HFF-Myc (cell line): ENCODE measurements at regions not wholly inside any gene's neighbourhood (a gene's known extent, or its start where the extent isn't known, plus 50 kb on each side); places are given as distances from the start of the nearest gene placed in this dataset.
A peak's percentile ranks its signal among the peaks of the same experiment; 100 is the strongest.

Experiments used
- DNase-seq: peaks from one replicate; pipeline ENCODE4 v3.0.0-alpha.2; 2011; ENCODE audit warnings: low read depth; ENCODE audit errors: extremely low read depth
- H3K4me3 ChIP-seq: replicated peaks from 2 replicates; pipeline ENCODE4 v1.5.1; 2011; ENCODE audit warnings: low read depth, mild to moderate bottlenecking, control low read depth, low read length
- TF ChIP-seq, protein P1 (sequence below): IDR thresholded peaks from 2 replicates; pipeline ENCODE4 v1.5.1; 2012; ENCODE audit warnings: mild to moderate bottlenecking, low read depth, low read length, control low read depth; ENCODE audit errors: missing control alignments

DNA sequence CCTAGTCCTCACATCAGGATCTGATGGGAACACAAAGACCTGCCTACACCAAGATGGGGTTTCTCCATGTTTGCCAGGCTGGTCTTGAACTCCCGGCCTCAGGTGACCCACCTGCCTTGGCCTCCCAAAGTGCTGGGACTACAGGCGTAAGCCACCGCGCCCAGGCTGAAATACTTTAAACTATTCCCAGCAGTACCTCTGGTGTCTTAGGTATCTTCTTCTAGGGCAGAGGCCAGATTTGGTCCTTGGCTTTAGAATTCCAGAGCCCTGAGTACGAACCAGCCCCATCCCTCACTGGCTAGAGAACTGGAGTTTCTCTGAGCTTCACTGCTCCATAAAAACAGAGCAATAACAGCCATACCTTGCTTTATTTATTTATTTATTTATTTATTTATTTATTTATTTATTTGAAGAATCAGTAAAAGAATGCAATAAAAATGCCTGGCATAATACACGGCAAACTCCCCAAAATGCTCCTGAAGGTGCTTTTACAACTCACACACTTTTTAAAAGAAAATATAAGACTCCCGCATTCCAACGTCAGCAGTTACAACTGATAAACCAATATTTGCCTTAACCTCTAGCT is 312.1 kb downstream of the TFAP2C start:
- no peak for DNase-seq
- H3K4me3 ChIP-seq: no peak overlapping the region
- TF ChIP-seq, protein P1, sequence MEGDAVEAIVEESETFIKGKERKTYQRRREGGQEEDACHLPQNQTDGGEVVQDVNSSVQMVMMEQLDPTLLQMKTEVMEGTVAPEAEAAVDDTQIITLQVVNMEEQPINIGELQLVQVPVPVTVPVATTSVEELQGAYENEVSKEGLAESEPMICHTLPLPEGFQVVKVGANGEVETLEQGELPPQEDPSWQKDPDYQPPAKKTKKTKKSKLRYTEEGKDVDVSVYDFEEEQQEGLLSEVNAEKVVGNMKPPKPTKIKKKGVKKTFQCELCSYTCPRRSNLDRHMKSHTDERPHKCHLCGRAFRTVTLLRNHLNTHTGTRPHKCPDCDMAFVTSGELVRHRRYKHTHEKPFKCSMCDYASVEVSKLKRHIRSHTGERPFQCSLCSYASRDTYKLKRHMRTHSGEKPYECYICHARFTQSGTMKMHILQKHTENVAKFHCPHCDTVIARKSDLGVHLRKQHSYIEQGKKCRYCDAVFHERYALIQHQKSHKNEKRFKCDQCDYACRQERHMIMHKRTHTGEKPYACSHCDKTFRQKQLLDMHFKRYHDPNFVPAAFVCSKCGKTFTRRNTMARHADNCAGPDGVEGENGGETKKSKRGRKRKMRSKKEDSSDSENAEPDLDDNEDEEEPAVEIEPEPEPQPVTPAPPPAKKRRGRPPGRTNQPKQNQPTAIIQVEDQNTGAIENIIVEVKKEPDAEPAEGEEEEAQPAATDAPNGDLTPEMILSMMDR: no peak

DNA sequence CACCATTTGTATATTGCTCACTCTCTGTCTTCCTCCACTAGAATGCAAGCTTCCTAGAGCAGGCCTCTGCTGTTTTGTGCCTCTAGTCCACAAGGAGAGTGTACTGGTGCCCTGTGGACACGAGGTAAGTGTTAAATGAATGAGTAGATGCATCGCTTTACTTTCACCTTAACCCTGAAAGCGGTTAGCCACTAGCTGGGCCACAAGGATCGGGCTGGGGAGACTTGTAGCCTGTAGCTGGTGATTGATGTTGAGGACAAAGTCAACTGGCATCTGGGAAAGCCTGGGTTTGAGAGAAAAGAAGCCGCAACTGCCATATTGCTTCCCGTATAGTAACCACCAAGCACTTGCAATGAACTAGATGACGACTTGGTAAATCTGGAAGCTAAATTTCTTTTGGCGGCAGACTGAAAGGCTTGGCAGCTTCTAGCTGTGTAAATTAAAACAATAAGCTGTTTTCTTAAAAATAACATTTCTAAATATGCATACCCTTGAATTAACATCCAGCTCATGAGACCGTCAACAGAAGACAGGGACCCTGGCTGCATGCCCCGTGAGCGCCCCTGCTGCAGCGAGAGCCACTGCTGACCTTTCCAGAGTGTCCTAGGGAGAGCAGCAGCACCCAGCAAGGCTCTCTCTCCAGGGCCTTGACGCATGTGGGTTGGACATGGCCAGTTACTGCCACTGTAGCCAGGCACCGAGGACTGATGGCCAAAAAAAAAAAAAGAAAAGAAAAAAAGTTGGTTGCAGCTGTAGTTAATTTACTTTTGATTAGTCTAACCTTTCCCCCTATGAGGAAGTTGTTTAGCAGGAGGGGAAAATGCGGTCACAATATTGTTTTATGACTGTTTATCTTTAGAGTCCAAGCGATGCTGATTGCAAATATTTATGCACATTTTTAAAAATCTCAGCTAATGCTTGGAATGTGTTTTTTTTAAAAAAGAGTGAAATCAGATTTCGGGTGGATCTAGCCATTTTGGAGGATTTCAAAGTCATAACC is 315.1 kb downstream of the TFAP2C start:
- DNase-seq: peak; percentile 20
- TF ChIP-seq, protein P1: no peak

DNA sequence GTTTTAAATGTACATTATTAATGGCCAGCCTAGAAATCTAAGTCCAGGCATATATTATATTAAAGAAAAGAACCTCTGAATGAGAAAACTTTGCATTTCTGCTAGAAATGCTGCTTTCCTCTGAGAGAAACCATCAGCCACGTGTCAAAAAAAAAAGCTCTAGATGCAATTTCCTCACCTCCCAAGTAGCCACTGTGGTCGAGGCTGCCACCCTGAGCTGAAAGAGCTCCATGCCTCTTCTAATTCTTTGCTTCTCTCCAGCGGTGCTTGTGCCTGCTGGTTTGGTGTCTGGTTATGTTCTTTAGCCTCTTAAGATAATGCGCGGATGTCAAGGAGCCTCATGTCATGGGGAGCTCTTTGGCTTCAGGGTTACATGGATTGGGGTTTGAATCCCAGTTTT is 316.0 kb downstream of the TFAP2C start:
- DNase-seq: no peak
- H3K4me3 ChIP-seq: no peak overlapping the region
- TF ChIP-seq, protein P1: no peak

More for the DNA sequence above, 315.1 kb downstream of the TFAP2C start:
- H3K4me3 ChIP-seq: no peak overlapping the region

DNA sequence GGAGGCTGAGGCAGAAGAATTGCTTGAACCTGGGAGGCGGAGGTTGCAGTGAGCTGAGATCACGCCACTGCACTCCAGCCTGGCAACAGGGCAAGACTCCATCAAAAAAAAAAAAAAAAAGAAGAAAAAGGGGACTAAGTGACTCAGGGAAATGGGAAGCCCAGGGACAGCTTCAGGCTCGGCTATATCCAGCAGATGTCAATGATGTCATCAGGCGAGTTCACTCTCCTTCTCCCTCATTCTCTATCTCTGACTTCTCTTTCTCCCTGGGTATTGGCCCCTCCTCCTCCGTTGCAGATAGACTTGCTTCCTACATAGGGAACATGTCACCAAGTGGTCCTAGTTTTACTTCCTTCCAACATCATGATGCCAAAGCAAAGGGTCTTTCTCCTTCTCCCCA is 316.8 kb downstream of the TFAP2C start:
- H3K4me3 ChIP-seq: no peak overlapping the region
- TF ChIP-seq, protein P1: no peak
- no peak for DNase-seq

DNA sequence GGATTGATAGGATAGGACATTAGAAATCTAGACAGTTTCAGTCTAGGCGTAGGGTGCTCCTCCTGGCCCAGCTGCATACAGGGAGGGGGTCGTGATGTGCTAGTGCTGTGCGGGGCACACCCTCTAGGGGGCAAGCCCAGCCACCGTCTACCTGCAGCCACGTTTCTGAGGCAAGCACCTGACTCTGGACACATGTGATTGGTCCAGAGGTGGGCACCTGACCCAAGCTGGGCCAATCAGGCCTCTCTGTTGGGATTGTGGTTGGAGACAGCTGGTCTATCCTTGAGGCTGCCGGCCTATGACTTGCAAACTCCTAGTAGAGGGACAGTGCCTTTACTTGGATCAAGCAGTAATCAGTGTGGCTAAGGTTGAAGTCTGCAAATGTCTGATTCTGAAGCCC is 317.1 kb downstream of the BMP7 start:
- no peak overlapping the region for H3K4me3 ChIP-seq
- no peak for DNase-seq
- TF ChIP-seq, protein P1: no peak

DNA sequence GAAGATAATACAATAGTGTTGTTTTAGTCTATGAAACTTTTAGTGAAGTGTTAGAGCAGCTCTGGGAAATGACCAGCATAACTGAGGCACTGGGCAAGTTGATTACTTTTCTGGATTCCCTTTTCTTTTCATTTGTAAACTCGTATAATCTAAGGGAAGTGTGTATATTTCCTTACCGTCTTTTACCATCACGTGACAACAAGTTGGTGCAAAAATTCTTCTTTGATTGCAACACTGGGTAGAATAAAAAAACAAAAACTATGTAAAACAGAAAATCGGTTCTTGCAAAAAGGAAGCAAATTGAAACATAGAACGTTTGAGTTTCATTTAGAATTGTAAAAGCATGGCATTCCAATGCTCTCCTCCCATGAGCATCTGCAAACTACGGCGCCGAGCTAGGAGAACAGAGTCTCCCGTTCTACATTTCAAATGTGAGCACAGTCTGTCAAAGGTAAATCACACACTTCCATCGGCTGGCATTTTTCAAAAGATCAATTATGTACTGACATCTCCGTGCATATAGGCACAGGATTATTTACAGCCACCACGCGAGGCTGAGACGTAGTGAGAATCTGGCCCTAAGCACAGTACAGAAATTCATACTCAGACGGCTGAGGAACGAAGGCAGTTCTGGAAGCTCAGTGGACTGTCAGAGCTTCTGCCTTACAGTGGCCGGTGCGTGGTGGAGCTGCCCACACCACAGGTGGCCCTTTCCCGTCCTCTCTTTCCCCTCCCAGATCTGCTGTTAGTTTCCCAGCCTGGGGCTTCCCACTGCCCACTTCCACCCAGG is 314.0 kb downstream of the BMP7 start:
- TF ChIP-seq, protein P1: no peak
- H3K4me3 ChIP-seq: no peak overlapping the region
- no peak for DNase-seq
